Transverse colon (tissue), 4 donors: ENCODE measurements at regions not wholly inside any gene's neighbourhood (a gene's known extent, or its start where the extent isn't known, plus 50 kb on each side); places are given as distances from the start of the nearest gene placed in this dataset.

ENCODE experiments used
- DNase-seq: peaks from one replicate; pipeline ENCODE4 v3.0.0-alpha.2; 2019
- H3K27ac ChIP-seq, 4 donors: fragments of 200-600 bp; sonication (generic); 2 replicates each; pipeline ENCODE4 v1.5.1; 2016 to 2018; ENCODE audit warnings: inconsistent platforms in 4 of 4
- H3K27me3 ChIP-seq: fragments of 200-600 bp; sonication (generic); 2 replicates; pipeline ENCODE4 v1.5.1; 2017; ENCODE audit warnings: inconsistent platforms
- H3K36me3 ChIP-seq, 4 donors: fragments of 200-600 bp; sonication (generic); 2 replicates each; pipeline ENCODE4 v1.5.1; 2017 to 2019; ENCODE audit warnings: inconsistent platforms in 4 of 4
- H3K4me1 ChIP-seq, 4 donors: fragments of 200-600 bp; sonication (generic); 2 replicates each; pipeline ENCODE4 v1.5.1; 2017 to 2020; ENCODE audit warnings: inconsistent platforms in 4 of 4
- H3K4me3 ChIP-seq, 4 donors: fragments of 200-600 bp; sonication (generic); 1 replicate in 1 of 4; 2 replicates in 3 of 4; pipeline versions ENCODE4 v1.5.1 to v1.6.1; 2017 to 2019; ENCODE audit warnings: inconsistent platforms in 4 of 4
- H3K9me3 ChIP-seq, 2 donors: fragments of 200-600 bp; sonication (generic); 2 replicates each; pipeline ENCODE4 v1.5.1; 2017 to 2019; ENCODE audit warnings: inconsistent platforms in 2 of 2
- CTCF ChIP-seq, 5 experiments: fragments of 200-600 bp in 3 of 5; fragments of 450-650 bp in 2 of 5; sonication (generic) in 3 of 5; IDR thresholded peaks; 1 replicate in 2 of 5; 2 replicates in 3 of 5; pipeline ENCODE4 v1.5.1; 2016 to 2017; ENCODE audit warnings: antibody characterized with exemption in 5 of 5, inconsistent platforms in 3 of 5, mild to moderate bottlenecking in 2 of 5, moderate library complexity in 1 of 5
- EP300 ChIP-seq: sonication (generic); formaldehyde crosslinking; IDR thresholded peaks from one replicate; pipeline ENCODE4 v1.6.1; 2017; ENCODE audit warnings: antibody characterized with exemption, low read depth
- POLR2A ChIP-seq: fragments of 450-650 bp; IDR thresholded peaks from one replicate; pipeline ENCODE4 v1.6.1; 2016; ENCODE audit warnings: antibody characterized with exemption, mild to moderate bottlenecking, moderate library complexity
- POLR2AphosphoS5 ChIP-seq, 3 donors: sonication (generic); formaldehyde crosslinking; IDR thresholded peaks; one replicate each; pipeline ENCODE4 v1.6.1; 2016; ENCODE audit warnings: antibody characterized with exemption in 3 of 3
- WGBS, 2 donors: methylation state at CpG; one replicate each; pipeline ENCODE4 v1.1.5; 2018; ENCODE audit warnings: low coverage in 1 of 2; 5-methylcytosine and 5-hydroxymethylcytosine counted together
- in situ Hi-C, 4 donors: fragments of 200-750 bp; cut with MboI; loops; one replicate each; pipeline versions ENCODE4 v1.15.0 to v1.15.1; 2017; ENCODE audit warnings: low sequenced_read_pairs in 3 of 4, low pct_ligation_motif_present in 1 of 4, low pct_unique_long_range_greater_than_20kb in 1 of 4
- intact Hi-C: fragments of 100-400 bp; cut with DNase I; formaldehyde crosslinking; loops from one replicate; pipeline ENCODE4 v1.15.1; 2023; ENCODE audit warnings: low total_unique reads

- WGBS, 2 donors: 85% methylated on average over 33 of the region's 33 CpGs; no CpG with 5 or more reads in 1 of the 2 donors
- in situ Hi-C loops: no loop called here
These were observed 129.9 kb downstream of the CTTN start for GRCh38 chr11:70528046-70528793.

DNA sequence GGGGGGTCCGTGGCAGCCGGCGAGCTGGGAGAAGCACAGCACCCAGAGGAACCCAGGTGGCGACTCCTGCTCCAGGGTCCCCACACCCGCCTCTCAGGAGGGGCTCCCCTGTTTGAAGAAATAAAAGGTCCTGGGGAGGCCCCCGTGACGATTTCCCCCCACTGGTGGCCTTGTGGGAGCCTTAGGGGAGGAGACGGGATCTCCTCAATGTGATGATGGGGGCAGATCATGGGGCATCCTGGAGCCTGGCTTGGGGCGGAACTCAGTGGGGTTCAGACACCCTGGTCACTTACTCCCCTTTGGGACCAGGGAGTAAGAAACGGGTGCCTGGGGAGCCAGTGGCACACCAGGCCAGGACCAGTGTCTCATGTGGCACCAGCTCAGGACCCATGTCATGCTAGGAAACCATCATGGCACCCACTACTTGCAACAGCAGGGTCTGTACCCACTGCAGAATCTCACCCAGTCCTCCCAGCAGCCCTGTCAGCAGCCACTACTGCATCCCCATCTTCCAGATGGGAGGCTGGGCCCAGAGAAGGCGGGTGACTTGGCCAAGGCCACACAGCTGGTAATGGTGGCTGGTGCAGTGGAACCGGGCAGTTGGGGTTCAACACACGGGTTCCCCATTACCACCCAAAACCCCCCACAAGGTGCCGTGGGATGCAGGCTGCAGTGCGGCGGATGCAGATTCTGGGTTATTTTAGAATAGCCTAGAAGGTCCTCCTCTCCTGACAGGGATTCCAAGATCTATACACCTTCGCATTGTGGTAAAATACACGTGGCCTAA, 130.7 kb downstream of the CTTN start:
- WGBS, 2 donors: 90 to 100% methylated on average over 2 to 18 of the region's 18 CpGs
- Histone ChIP-seq H3K4me1 (no peaks in the 10 kb centered on the region), H3K27ac (no peak overlapping the region), H3K4me3 (no peak overlapping the region), H3K27me3 (no peaks in the 10 kb centered on the region), H3K36me3 (no peaks in the 10 kb centered on the region), H3K9me3 (no peaks in the 10 kb centered on the region)
- in situ Hi-C loops (no loop called here), intact Hi-C loops (no loop called here)
- TF ChIP-seq CTCF (IDR thresholded peaks at IDR 0.05): no peak
- no peak for TF ChIP-seq POLR2A
- TF ChIP-seq POLR2AphosphoS5 (IDR thresholded peaks at IDR 0.05): no peak
- no peak for TF ChIP-seq EP300
- no peak for DNase-seq

More at GRCh38 chr11:70528046-70528793, 129.9 kb downstream of the CTTN start:
- TF ChIP-seq EP300 (no peak), POLR2AphosphoS5 (IDR thresholded peaks at IDR 0.05) (no peak), POLR2A (no peak), CTCF (IDR thresholded peaks at IDR 0.05) (no peak)
- intact Hi-C loops: no loop called here
- H3K36me3 ChIP-seq: no peaks in the 10 kb centered on the region
- H3K9me3 ChIP-seq: no peaks in the 10 kb centered on the region
- H3K4me1 ChIP-seq: no peaks in the 10 kb centered on the region
- no peaks in the 10 kb centered on the region for H3K27me3 ChIP-seq
- no peak for DNase-seq
- no peak overlapping the region for H3K27ac ChIP-seq
- no peak overlapping the region for H3K4me3 ChIP-seq

DNA sequence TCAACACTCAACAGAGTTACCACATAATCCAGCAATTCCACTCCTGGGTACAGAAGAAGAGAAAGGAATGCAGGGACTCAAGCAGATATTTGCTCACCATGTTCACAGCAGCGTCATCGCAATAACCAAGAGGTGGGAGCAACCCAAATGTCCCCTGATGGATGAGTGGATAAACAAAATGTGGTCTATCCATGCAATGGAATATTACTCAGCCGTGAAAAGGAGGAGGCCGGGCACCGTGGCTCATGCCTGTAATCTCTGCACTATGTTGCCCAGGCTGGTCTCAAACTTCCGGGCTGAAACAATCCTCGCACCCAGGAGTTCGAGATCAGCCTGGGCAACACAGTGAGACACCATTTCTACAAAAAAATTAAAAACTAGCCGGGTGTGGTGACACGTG, 131.7 kb downstream of the CTTN start:
- H3K4me1 ChIP-seq: no peaks in the 10 kb centered on the region
- no peak for TF ChIP-seq CTCF (IDR thresholded peaks at IDR 0.05)
- no peak for TF ChIP-seq EP300
- no peak for TF ChIP-seq POLR2AphosphoS5 (IDR thresholded peaks at IDR 0.05)
- TF ChIP-seq POLR2A: no peak
- H3K36me3 ChIP-seq: no peaks in the 10 kb centered on the region
- WGBS, 2 donors: 93 to 100% methylated on average over 2 to 10 of the region's 10 CpGs
- intact Hi-C loops (no loop called here), in situ Hi-C loops (no loop called here)
- no peak overlapping the region for H3K27ac ChIP-seq
- H3K9me3 ChIP-seq: no peaks in the 10 kb centered on the region
- no peak overlapping the region for H3K4me3 ChIP-seq
- DNase-seq: no peak
- H3K27me3 ChIP-seq: no peaks in the 10 kb centered on the region

GRCh38 chr11:70530629-70531185, 132.4 kb downstream of the CTTN start:
- TF ChIP-seq POLR2A (no peak), POLR2AphosphoS5 (IDR thresholded peaks at IDR 0.05) (no peak), CTCF (IDR thresholded peaks at IDR 0.05) (no peak), EP300 (no peak)
- Histone ChIP-seq H3K36me3 (no peaks in the 10 kb centered on the region), H3K27ac (no peak overlapping the region), H3K4me1 (peaks cover 0 to 1% (median under 1%) of the 10 kb centered on the region in 4 donors), H3K27me3 (no peaks in the 10 kb centered on the region), H3K9me3 (no peaks in the 10 kb centered on the region), H3K4me3 (no peak overlapping the region)
- in situ Hi-C loops: no loop called here
- DNase-seq: no peak
- 87 to 89% methylated on average over 8 to 11 of the region's 11 CpGs for WGBS, 2 donors
- intact Hi-C loops: no loop called here
